Thymus (tissue), 11 donors: ENCODE measurements at regions not wholly inside any gene's neighbourhood (a gene's known extent, or its start where the extent isn't known, plus 50 kb on each side); places are given as distances from the start of the nearest gene placed in this dataset.

Source experiments
- DNase-seq, 9 donors: peaks; one replicate each; pipeline ENCODE4 v3.0.0-alpha.2; 2013; ENCODE audit warnings: low spot score in 9 of 9, low read depth in 6 of 9, missing footprints in 1 of 9
- H3K27ac ChIP-seq, 2 donors: one replicate each; pipeline ENCODE4 v1.5.1; 2013; ENCODE audit warnings: control low read depth in 1 of 2, low read depth in 1 of 2, low read length in 1 of 2, mild to moderate bottlenecking in 1 of 2, moderate library complexity in 1 of 2
- H3K27me3 ChIP-seq, 2 donors: one replicate each; pipeline ENCODE4 v1.5.1; 2013; ENCODE audit warnings: low read length in 1 of 2; ENCODE audit not compliant: control insufficient read depth in 2 of 2, insufficient read depth in 1 of 2
- H3K36me3 ChIP-seq, 2 donors: one replicate each; pipeline ENCODE4 v1.5.1; 2013; ENCODE audit warnings: low read length in 1 of 2, mild to moderate bottlenecking in 1 of 2, moderate library complexity in 1 of 2; ENCODE audit not compliant: control insufficient read depth in 2 of 2, insufficient read depth in 2 of 2
- H3K4me1 ChIP-seq, 2 donors: one replicate each; pipeline ENCODE4 v1.5.1; 2013; ENCODE audit warnings: low read length in 2 of 2; ENCODE audit not compliant: control insufficient read depth in 2 of 2, insufficient read depth in 2 of 2
- H3K4me3 ChIP-seq, 2 donors: one replicate each; pipeline ENCODE4 v1.5.1; 2013; ENCODE audit warnings: low read length in 2 of 2, control low read depth in 1 of 2, mild to moderate bottlenecking in 1 of 2
- H3K9me3 ChIP-seq, 2 donors: one replicate each; pipeline ENCODE4 v1.5.1; 2013; ENCODE audit warnings: low read length in 1 of 2, mild to moderate bottlenecking in 1 of 2; ENCODE audit not compliant: control insufficient read depth in 2 of 2, insufficient read depth in 1 of 2
- WGBS: extraction: QIAGEN DNeasy Blood & Tissue Kit; methylation state at CpG from one replicate; pipeline ENCODE4 v1.1.7; 2013; 5-methylcytosine and 5-hydroxymethylcytosine counted together
- donor health status: healthy.

DNA sequence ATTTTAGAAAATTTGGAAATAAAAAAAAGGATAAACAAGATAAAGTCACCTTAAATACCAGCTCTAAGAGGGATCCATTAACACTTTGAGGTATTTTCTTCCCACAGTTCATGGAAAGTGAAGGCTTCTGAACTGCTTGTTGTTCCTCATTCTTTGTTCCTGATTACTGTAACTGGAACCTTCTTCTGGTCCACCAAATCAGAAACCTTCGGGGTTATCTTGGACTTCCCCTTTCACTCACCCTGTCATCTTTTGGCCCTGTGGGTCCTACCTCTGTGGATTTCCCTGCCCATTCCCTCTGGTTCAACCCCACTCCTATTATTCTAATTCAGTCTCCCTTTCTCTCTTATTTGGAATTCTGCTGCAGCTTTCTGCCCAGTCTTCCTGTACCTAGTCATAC is 116.5 kb upstream of the PRPS1L1 start:
- Histone ChIP-seq H3K9me3 (no peaks in the 10 kb centered on the region), H3K36me3 (no peaks in the 10 kb centered on the region), H3K4me1 (no peaks in the 10 kb centered on the region), H3K4me3 (no peak overlapping the region), H3K27ac (no peak overlapping the region), H3K27me3 (no peaks in the 10 kb centered on the region)
- WGBS = 10% methylated on average over 1 of the region's 1 CpG
- DNase-seq = peak in 2 of 9 donors; percentile 2 to 13

DNA sequence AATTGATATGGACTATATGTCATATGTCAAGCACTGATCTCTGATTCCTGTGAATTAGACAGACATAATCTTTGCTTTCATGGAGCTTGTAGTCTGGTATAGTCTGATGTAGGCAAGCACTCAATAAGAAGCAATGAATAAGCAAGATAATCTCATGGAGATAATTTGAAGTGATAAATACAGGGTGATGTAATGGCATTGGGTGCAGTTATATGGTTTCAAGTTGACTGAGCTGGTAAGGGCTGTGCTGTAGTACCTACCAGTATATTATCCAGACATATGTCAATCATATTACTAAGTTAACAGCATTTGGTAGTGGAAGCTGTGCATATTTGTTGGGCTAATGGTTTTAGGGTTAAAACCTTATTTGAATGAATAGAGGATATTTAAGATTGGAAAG is 117.5 kb upstream of the PRPS1L1 start:
- no peak for DNase-seq
- Histone ChIP-seq H3K4me1 (no peaks in the 10 kb centered on the region), H3K27me3 (no peaks in the 10 kb centered on the region)

DNA sequence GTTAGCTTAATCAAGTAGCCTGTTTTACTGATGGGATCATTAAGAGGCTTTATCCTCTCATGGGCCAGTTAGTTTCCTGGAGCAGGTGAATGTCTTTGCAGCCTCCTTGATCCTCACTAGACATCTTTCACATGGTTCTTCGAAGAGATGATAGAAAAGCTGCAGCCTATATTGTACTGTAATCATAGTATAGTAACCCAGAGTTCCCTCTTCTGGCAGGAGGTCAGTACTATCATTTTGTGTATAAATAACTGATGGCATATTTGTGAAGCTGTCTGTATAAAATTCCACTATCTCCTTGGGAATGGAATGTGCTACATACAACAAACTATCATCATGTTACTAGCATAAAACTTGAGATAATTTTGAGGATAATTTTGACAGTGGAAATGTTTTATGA is 123.8 kb upstream of the PRPS1L1 start:
- 97% methylated on average over 1 of the region's 1 CpG for WGBS
- Histone ChIP-seq H3K4me1 (no peaks in the 10 kb centered on the region), H3K36me3 (no peaks in the 10 kb centered on the region), H3K4me3 (no peak overlapping the region), H3K27ac (no peak overlapping the region), H3K9me3 (no peaks in the 10 kb centered on the region), H3K27me3 (no peaks in the 10 kb centered on the region)
- no peak for DNase-seq

More for the DNA sequence above, 117.5 kb upstream of the PRPS1L1 start:
- H3K27ac ChIP-seq = no peak overlapping the region
- no peaks in the 10 kb centered on the region for H3K36me3 ChIP-seq
- H3K4me3 ChIP-seq = no peak overlapping the region
- H3K9me3 ChIP-seq = no peaks in the 10 kb centered on the region

DNA sequence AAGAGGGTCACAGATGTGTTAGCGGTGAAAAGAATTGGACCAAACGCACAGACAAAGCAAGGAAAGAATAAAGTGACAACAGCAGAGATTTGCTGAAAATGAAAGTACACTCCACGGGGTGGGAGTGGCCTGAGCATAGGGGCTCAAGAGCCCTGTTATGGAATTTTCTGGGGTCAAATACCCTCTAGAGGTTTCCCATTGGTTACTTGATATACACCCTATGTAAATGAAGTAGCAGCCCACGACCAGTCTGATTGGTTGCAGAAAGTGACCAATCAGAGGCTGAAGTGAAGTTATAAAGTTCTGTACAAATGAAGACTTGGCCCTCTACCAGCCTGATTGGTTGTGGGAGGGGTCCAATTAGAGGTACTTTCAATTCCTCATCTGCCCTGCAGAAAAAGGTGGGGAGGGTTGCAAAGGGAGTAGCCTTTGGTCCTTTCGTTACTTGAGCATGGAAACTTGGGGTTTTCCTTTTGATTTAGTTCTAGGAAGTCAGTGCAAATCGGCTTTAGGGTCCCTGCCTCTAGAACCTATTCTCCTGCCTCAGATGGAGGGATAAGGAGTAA is 125.6 kb upstream of the PRPS1L1 start:
- H3K36me3 ChIP-seq = no peaks in the 10 kb centered on the region
- H3K27me3 ChIP-seq = no peaks in the 10 kb centered on the region
- 64% methylated on average over 6 of the region's 6 CpGs for WGBS
- no peak overlapping the region for H3K27ac ChIP-seq
- H3K9me3 ChIP-seq = no peaks in the 10 kb centered on the region
- DNase-seq = no peak
- no peak overlapping the region for H3K4me3 ChIP-seq
- H3K4me1 ChIP-seq = no peaks in the 10 kb centered on the region

DNA sequence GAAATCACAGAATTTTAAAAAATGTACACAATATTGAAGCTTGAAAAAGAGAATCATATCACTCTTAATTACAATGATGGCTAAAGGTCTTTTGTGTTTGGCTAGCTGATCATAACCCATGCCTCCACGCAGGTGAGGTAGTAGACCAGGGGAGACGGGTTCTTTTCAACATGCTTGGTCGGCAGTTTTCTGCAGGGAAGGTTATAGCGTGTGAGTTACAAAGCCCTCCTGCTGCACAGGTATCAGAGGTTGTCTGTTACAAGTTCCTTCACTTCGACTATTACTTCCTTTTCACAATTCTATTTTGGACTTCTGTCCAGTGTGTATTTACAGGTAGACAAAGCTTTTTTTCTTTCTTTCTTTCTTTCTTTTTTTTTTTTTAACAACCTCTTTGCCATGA is 127.1 kb upstream of the PRPS1L1 start:
- DNase-seq = no peak
- no peaks in the 10 kb centered on the region for H3K36me3 ChIP-seq
- 87% methylated on average over 5 of the region's 5 CpGs for WGBS
- no peak overlapping the region for H3K4me3 ChIP-seq
- no peaks in the 10 kb centered on the region for H3K27me3 ChIP-seq
- H3K4me1 ChIP-seq = no peaks in the 10 kb centered on the region
- H3K27ac ChIP-seq = no peak overlapping the region
- H3K9me3 ChIP-seq = no peaks in the 10 kb centered on the region

DNA sequence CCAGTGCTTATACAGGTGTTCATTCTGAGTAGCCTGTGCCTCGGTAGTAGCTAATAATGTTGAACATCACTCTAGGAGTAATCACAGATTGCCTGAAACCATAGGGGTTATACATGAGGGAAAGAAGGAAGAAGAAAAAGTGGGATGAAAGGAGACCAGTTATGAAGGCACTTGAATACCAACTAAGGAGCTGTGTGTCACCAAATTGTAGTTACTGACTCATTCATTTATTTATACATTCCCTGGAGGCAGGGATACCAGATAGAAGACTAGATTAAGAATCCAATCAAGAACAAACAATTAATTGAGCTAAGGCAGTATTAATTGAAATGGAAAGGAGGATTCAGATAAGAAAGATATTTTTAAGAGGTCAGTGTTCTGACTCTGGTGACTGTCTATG is 129.6 kb upstream of the PRPS1L1 start:
- Histone ChIP-seq H3K4me3 (no peak overlapping the region), H3K36me3 (no peaks in the 10 kb centered on the region)
- 93% methylated on average over 1 of the region's 1 CpG for WGBS

DNA sequence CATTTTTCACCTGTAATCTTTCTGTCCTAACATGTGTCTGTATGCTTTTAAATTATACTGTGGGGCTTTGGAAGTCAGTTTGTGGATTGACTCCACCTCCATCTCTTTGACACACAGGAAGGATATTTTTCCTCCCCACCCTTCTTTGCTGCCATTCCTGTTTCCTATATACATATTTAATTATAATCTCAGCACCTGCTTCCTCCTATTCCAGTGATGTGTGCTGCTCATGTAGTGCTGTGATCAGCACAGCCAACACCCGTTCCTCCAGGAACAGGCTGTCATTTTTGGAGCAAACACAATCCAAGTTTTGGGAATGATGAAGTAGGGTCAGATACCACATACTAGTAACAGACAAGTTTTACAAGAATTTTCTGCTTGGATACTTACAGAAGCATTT is 135.0 kb upstream of the PRPS1L1 start:
- no peak for DNase-seq
- H3K27ac ChIP-seq = no peak overlapping the region
- no peaks in the 10 kb centered on the region for H3K27me3 ChIP-seq
- no peaks in the 10 kb centered on the region for H3K4me1 ChIP-seq
- H3K4me3 ChIP-seq = no peak overlapping the region
- 90% methylated on average over 1 of the region's 1 CpG for WGBS
- no peaks in the 10 kb centered on the region for H3K9me3 ChIP-seq
- no peaks in the 10 kb centered on the region for H3K36me3 ChIP-seq

More for the DNA sequence above, 129.6 kb upstream of the PRPS1L1 start:
- Histone ChIP-seq H3K4me1 (no peaks in the 10 kb centered on the region), H3K27me3 (no peaks in the 10 kb centered on the region), H3K9me3 (no peaks in the 10 kb centered on the region), H3K27ac (no peak overlapping the region)
- DNase-seq = no peak

DNA sequence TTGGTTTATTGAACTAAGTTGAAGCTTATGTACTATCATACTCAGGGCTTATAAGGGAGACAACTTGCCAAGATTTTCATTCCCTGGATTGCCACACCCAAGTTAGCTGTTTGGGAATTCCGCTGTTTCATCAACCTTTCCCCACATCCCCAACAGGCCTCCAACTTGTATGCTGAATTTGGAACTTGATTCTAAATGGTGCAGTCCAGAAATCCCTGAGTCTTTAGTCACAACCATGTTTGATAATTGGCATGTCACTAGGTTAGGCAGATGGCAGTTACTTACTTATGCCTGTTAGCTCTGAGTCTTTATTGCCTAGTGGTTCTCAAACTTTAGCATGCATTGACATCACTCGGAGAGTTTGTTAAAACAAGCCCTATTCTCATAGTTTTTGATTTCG is 135.4 kb upstream of the PRPS1L1 start:
- no peaks in the 10 kb centered on the region for H3K9me3 ChIP-seq
- H3K4me1 ChIP-seq = no peaks in the 10 kb centered on the region
- no peak overlapping the region for H3K4me3 ChIP-seq
- no peaks in the 10 kb centered on the region for H3K36me3 ChIP-seq
- no peak for DNase-seq
- WGBS = 98% methylated on average over 3 of the region's 3 CpGs
- H3K27me3 ChIP-seq = no peaks in the 10 kb centered on the region
- no peak overlapping the region for H3K27ac ChIP-seq

DNA sequence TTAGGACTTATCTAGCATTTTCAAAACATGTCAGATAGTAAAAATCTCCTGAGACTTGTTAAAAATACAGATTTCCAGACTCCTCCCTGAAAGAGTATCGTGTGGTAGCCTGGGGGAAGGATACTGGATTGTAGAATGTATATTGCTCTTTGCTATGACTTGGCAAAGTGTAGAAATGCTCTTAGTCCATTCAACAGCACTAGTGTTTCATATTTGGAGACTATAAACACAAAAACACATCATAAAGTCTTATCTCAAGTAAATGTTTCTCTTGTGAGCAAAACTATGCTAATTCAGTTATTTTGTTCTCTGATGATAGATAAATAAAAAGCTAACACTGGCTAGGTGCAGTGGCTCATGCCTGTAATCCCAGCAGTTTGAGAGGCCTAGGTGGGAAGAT is 137.5 kb upstream of the PRPS1L1 start:
- WGBS = 94% methylated on average over 1 of the region's 1 CpG
- Histone ChIP-seq H3K9me3 (no peaks in the 10 kb centered on the region), H3K4me1 (no peaks in the 10 kb centered on the region), H3K36me3 (no peaks in the 10 kb centered on the region), H3K4me3 (no peak overlapping the region), H3K27me3 (no peaks in the 10 kb centered on the region), H3K27ac (no peak overlapping the region)
- DNase-seq = no peak

DNA sequence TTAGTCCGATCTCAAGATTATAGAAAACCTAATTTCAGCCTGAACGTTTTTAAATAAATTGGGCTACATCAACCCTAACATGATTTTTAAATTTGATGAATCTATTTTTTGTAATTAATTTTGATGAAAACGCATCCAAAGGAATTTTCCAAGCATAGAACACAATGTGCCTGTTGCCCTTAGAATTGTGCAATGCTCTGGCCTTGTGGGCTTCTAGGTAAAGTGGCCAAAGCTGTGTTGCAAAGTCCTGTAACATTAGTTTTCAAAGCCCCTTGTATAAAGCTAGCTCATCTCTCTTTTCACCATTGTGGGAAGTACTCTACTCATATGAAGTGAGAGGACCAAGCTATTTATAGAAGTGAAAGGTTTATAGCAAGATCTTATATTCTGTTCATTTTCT is 138.4 kb upstream of the PRPS1L1 start:
- Histone ChIP-seq H3K36me3 (no peaks in the 10 kb centered on the region), H3K4me3 (no peak overlapping the region), H3K27ac (no peak overlapping the region), H3K4me1 (no peaks in the 10 kb centered on the region), H3K27me3 (no peaks in the 10 kb centered on the region), H3K9me3 (no peaks in the 10 kb centered on the region)
- DNase-seq = no peak
- WGBS = 95% methylated on average over 3 of the region's 3 CpGs
